ENCODE measurements at regions not wholly inside any gene's neighbourhood (a gene's known extent, or its start where the extent isn't known, plus 50 kb on each side); places are given as distances from the start of the nearest gene placed in this dataset.
"Not testable (repeated sequence)": the region's sequence is repeated elsewhere in the genome, so short reads cannot be mapped to it uniquely, and the experiment has no call there.

DNA sequence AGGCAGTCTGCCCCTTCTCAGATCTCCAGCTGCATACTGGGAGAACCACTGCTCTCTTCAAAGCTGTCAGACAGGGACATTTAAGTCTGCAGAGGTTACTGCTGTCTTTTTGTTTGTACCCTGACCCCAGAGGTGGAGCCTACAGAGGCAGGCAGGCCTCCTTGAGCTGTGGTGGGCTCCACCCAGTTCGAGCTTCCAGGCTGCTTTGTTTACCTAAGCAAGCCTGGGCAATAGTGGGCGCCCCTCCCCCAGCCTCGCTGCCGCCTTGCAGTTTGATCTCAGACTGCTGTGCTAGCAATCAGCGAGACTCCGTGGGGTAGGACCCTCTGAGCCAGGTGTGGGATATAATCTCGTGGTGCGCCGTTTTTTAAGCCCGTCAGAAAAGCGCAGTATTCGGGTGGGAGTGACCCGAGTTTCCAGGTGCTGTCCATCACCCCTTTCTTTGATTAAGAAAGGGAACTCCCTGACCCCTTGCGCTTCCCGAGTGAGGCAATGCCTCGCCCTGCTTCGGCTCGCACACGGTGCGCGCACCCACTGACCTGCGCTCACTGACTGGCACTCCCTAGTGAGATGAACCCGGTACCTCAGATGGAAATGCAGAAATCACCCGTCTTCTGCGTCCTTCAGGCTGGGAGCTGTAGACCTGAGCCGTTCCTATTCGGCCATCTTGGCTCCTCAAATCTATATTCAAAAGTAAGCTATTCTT lies 224.4 kb downstream of the ZNF326 start:
- TF ChIP-seq, protein P1, sequence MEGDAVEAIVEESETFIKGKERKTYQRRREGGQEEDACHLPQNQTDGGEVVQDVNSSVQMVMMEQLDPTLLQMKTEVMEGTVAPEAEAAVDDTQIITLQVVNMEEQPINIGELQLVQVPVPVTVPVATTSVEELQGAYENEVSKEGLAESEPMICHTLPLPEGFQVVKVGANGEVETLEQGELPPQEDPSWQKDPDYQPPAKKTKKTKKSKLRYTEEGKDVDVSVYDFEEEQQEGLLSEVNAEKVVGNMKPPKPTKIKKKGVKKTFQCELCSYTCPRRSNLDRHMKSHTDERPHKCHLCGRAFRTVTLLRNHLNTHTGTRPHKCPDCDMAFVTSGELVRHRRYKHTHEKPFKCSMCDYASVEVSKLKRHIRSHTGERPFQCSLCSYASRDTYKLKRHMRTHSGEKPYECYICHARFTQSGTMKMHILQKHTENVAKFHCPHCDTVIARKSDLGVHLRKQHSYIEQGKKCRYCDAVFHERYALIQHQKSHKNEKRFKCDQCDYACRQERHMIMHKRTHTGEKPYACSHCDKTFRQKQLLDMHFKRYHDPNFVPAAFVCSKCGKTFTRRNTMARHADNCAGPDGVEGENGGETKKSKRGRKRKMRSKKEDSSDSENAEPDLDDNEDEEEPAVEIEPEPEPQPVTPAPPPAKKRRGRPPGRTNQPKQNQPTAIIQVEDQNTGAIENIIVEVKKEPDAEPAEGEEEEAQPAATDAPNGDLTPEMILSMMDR (IDR thresholded peaks at IDR 0.05), result not testable (repeated sequence)
- TF ChIP-seq POLR2A (IDR thresholded peaks at IDR 0.05), result not testable (repeated sequence)

All from adrenal gland (tissue), 5 donors.